ENCODE measurements at regions not wholly inside any gene's neighbourhood (a gene's known extent, or its start where the extent isn't known, plus 50 kb on each side); places are given as distances from the start of the nearest gene placed in this dataset.

- TF ChIP-seq CTCF (IDR thresholded peaks at IDR 0.05) (no peak), POLR2A (IDR thresholded peaks at IDR 0.05) (no peak)
Measured at GRCh38 chr17:14557480-14557879, 256.6 kb downstream of the HS3ST3B1 start.

Measured in right lobe of liver (tissue), 4 donors.